OCI-LY7 (cell line): ENCODE measurements at regions not wholly inside any gene's neighbourhood (a gene's known extent, or its start where the extent isn't known, plus 50 kb on each side); places are given as distances from the start of the nearest gene placed in this dataset.

Source experiments
- BruUV-seq: library from RNA; stranded (reverse); fragments of 400-500 nt; replicated peaks from 2 replicates; lab custom pipeline; 2021; lab: Mats Ljungman, UMichigan
- CTCF ChIA-PET: fragments of 300-600 bp; sonication (Branson Sonifier 250); formaldehyde crosslinking; loops from one replicate; lab custom pipeline; 2022; ENCODE audit warnings: antibody characterized with exemption; ENCODE audit not compliant: unreplicated experiment; lab: Charles Lee
- POLR2A ChIA-PET: fragments of 300-600 bp; sonication (Branson Sonifier 250); formaldehyde crosslinking; loops from one replicate; lab custom pipeline; 2022; ENCODE audit warnings: antibody characterized with exemption; lab: Charles Lee
- DNase-seq: peaks from one replicate; pipeline ENCODE4 v3.0.0-alpha.2; 2015; ENCODE audit warnings: low spot score
- H2AFZ ChIP-seq: fragments of 200-600 bp; sonication (generic), shearing (Covaris generic); 2 replicates; pipeline ENCODE4 v1.6.1; 2014; ENCODE audit warnings: mild to moderate bottlenecking, antibody characterized with exemption, low read length, moderate library complexity
- H3K27ac ChIP-seq: fragments of 200-600 bp; sonication (generic); 2 replicates; pipeline ENCODE4 v1.5.1; 2014; ENCODE audit warnings: mixed run types, low read depth, mild to moderate bottlenecking, moderate library complexity, low read length, inconsistent platforms; ENCODE audit not compliant: poor library complexity, severe bottlenecking
- H3K36me3 ChIP-seq: fragments of 200-600 bp; sonication (generic); 2 replicates; pipeline ENCODE4 v1.6.1; 2014; ENCODE audit warnings: mild to moderate bottlenecking, antibody characterized with exemption, low read length, moderate library complexity, mixed read lengths; ENCODE audit not compliant: insufficient read depth
- H3K4me1 ChIP-seq: fragments of 200-600 bp; sonication (generic); 2 replicates; pipeline ENCODE4 v1.5.1; 2014; ENCODE audit warnings: mild to moderate bottlenecking, low read length; ENCODE audit not compliant: insufficient read depth, poor library complexity, severe bottlenecking
- H3K4me2 ChIP-seq: fragments of 200-600 bp; sonication (generic); 2 replicates; pipeline ENCODE4 v1.6.1; 2014; ENCODE audit warnings: mild to moderate bottlenecking, low read length
- H3K4me3 ChIP-seq: fragments of 200-600 bp; sonication (generic); 2 replicates; pipeline ENCODE4 v1.5.1; 2014; ENCODE audit warnings: mild to moderate bottlenecking, low read depth, low read length; ENCODE audit not compliant: poor library complexity, severe bottlenecking
- H3K79me2 ChIP-seq: fragments of 200-600 bp; sonication (generic); 2 replicates; pipeline ENCODE4 v1.6.1; 2016; ENCODE audit warnings: low read depth, mild to moderate bottlenecking, low read length, moderate library complexity, mixed read lengths; ENCODE audit not compliant: insufficient read depth
- H3K9me2 ChIP-seq: fragments of 200-600 bp; sonication (generic); 2 replicates; pipeline ENCODE4 v1.6.1; 2016; ENCODE audit warnings: mild to moderate bottlenecking, low read length, mixed read lengths; ENCODE audit not compliant: insufficient read depth
- H3K9me3 ChIP-seq: fragments of 200-600 bp; sonication (generic); 2 replicates; pipeline ENCODE4 v1.6.1; 2014; ENCODE audit warnings: mild to moderate bottlenecking, mixed run types, low read length, mixed read lengths
- H4K20me1 ChIP-seq: fragments of 200-600 bp; sonication (generic); 2 replicates; pipeline ENCODE4 v1.6.1; 2014; ENCODE audit warnings: mild to moderate bottlenecking, antibody characterized with exemption, low read length, moderate library complexity, mixed read lengths; ENCODE audit not compliant: insufficient read depth
- CTCF ChIP-seq: fragments of 200-600 bp; sonication (generic); conservative IDR thresholded peaks from 2 replicates; pipeline ENCODE4 v1.5.1; 2014; ENCODE audit warnings: mild to moderate bottlenecking, antibody characterized with exemption, low read length, moderate library complexity, mixed read lengths
- EZH2phosphoT487 ChIP-seq: fragments of 200-600 bp; sonication (generic); IDR thresholded peaks from 2 replicates; pipeline ENCODE4 v1.6.1; 2018; ENCODE audit warnings: low read depth, borderline replicate concordance, mild to moderate bottlenecking, mixed run types, antibody characterized with exemption, low read length, moderate library complexity, mixed read lengths
- intact Hi-C: fragments of 100-400 bp; cut with micrococcal nuclease; formaldehyde crosslinking; loops from one replicate; pipeline ENCODE4 v1.10.0; 2022; ENCODE audit not compliant: unreplicated experiment

- Histone ChIP-seq H3K4me2 (no peak overlapping the region), H3K9me2 (no peaks in the 10 kb centered on the region), H3K79me2 (no peaks in the 10 kb centered on the region), H2AFZ (no peak overlapping the region), H3K4me1 (no peaks in the 10 kb centered on the region), H4K20me1 (no peaks in the 10 kb centered on the region), H3K27ac (no peak overlapping the region), H3K36me3 (no peaks in the 10 kb centered on the region), H3K4me3 (no peak overlapping the region), H3K9me3 (no peaks in the 10 kb centered on the region)
- DNase-seq, result no peak
- ChIA-PET POLR2A (interaction anchor here (0.5 to 1.4 kb wide), 5 partner anchors 9 to 325 kb away, joined by 3 to 4 read pairs (median 3); no protein-coding TSS in a partner anchor), CTCF (interaction anchor here (0.6 to 1.7 kb wide), 2 partner anchors 11 to 1103 kb away, joined by 4 to 6 read pairs; no protein-coding TSS in a partner anchor)
- BruUV-seq, result no TSS peak
- intact Hi-C loops, result loop anchor here (10.0 kb wide), 1 partner anchor 63 kb away; no protein-coding TSS in a partner anchor
- TF ChIP-seq EZH2phosphoT487 (no peak), CTCF (no peak)
Observed at GRCh38 chr18:25827961-25828561, 262.4 kb downstream of the SS18 start.

GRCh38 chr18:25827228-25827627, 263.2 kb downstream of the SS18 start:
- H3K4me1 ChIP-seq, result no peaks in the 10 kb centered on the region
- POLR2A ChIA-PET, result no interaction called here
- no peak overlapping the region for H3K4me2 ChIP-seq

More at GRCh38 chr18:25827228-25827627, 263.2 kb downstream of the SS18 start:
- Histone ChIP-seq H3K27ac (no peak overlapping the region), H3K36me3 (no peaks in the 10 kb centered on the region), H2AFZ (no peak overlapping the region), H3K79me2 (no peaks in the 10 kb centered on the region), H4K20me1 (no peaks in the 10 kb centered on the region), H3K9me3 (no peaks in the 10 kb centered on the region), H3K4me3 (no peak overlapping the region), H3K9me2 (no peaks in the 10 kb centered on the region)
- no peak for DNase-seq
- TF ChIP-seq CTCF, result no peak
- no peak for TF ChIP-seq EZH2phosphoT487
- intact Hi-C loops, result loop anchor here (10.0 kb wide), 1 partner anchor 62 kb away; no protein-coding TSS in a partner anchor
- CTCF ChIA-PET, result interaction anchor here (1.7 kb wide), 1 partner anchor 10 kb away, joined by 6 read pairs; no protein-coding TSS in a partner anchor
- BruUV-seq, result no TSS peak
